K562 (cell line): ENCODE measurements at regions not wholly inside any gene's neighbourhood (a gene's known extent, or its start where the extent isn't known, plus 50 kb on each side); places are given as distances from the start of the nearest gene placed in this dataset.

Experiments
- ATAC-seq: fragments of 200-7000 bp; cut with Tn5 transposase; 3 replicates; pipeline ENCODE4 v1.9.1; 2020; ENCODE audit warnings: moderate library complexity
- BruUV-seq: library from RNA; stranded (reverse); fragments of 400-500 nt; replicated peaks from 2 replicates; lab custom pipeline; 2021; lab: Mats Ljungman, UMichigan
- CTCF ChIA-PET: fragments of 300-600 bp; formaldehyde crosslinking; extraction: SDS; loops from one replicate; lab custom pipeline; 2021; ENCODE audit warnings: low intra/inter-chr PET ratio; lab: Yijun Ruan, JAX
- POLR2A ChIA-PET: fragments of 300-600, 350-650 bp; sonication (Branson Sonifier 250); formaldehyde crosslinking; extraction: SDS; loops from one replicate; lab custom pipeline; 2021; ENCODE audit warnings: antibody characterized with exemption, inconsistent platforms; lab: Yijun Ruan, JAX
- DNase-seq, 4 experiments: peaks; one replicate each; pipeline versions ENCODE4 v3.0.0 to v3.0.0-alpha.2; 2011 to 2018; ENCODE audit warnings: low spot score in 3 of 4, mixed read lengths in 3 of 4; ENCODE audit errors: extremely low read depth in 1 of 4
- FAIRE-seq: peaks from 2 replicates; lab custom pipeline; 2011; peaks lifted over from hg19 to GRCh38; lab: Jason Lieb, UNC
- H2AFZ ChIP-seq: 2 replicates; pipeline ENCODE4 v1.6.0; 2011; ENCODE audit warnings: low read depth, low read length, control low read depth, inconsistent platforms
- H3K27ac ChIP-seq: fragments of 200-600 bp; 3 replicates; pipeline ENCODE4 v1.8.0; 2011; ENCODE audit warnings: low read depth, mild to moderate bottlenecking, control low read depth, inconsistent platforms, low read length, moderate library complexity, mixed read lengths; ENCODE audit errors: extremely low read depth
- H3K27me3 ChIP-seq, 2 experiments: fragments of 300-600 bp in 1 of 2; 2 replicates in 1 of 2; 3 replicates in 1 of 2; pipeline versions ENCODE4 v1.6.0 to v1.8.0; 2011; ENCODE audit warnings: inconsistent platforms in 2 of 2, low read length in 2 of 2, mild to moderate bottlenecking in 1 of 2, mixed read lengths in 1 of 2, moderate library complexity in 1 of 2; ENCODE audit not compliant: control insufficient read depth in 2 of 2, insufficient read depth in 2 of 2
- H3K36me3 ChIP-seq: fragments of 300-600 bp; 3 replicates; pipeline ENCODE4 v1.8.0; 2011; ENCODE audit warnings: mild to moderate bottlenecking, low read length, inconsistent platforms; ENCODE audit not compliant: control insufficient read depth, insufficient read depth
- H3K4me1 ChIP-seq, 2 experiments: fragments of 200-600 bp in 1 of 2; replicated peaks in 1 of 2; 2 replicates in 1 of 2; 3 replicates in 1 of 2; pipeline versions ENCODE4 v1.5.1 to v1.8.0; 2011; ENCODE audit warnings: inconsistent platforms in 2 of 2, low read length in 2 of 2, mild to moderate bottlenecking in 1 of 2, mixed read lengths in 1 of 2, moderate library complexity in 1 of 2; ENCODE audit not compliant: control insufficient read depth in 2 of 2, insufficient read depth in 2 of 2
- H3K4me2 ChIP-seq: 2 replicates; pipeline ENCODE4 v1.6.1; 2011; ENCODE audit warnings: low read length, control low read depth, inconsistent platforms, mixed read lengths; ENCODE audit not compliant: insufficient read depth
- H3K4me3 ChIP-seq: fragments of 200-600 bp; sonication (generic), shearing (Covaris generic); 2 replicates; pipeline ENCODE4 v1.5.1; 2016; ENCODE audit warnings: control low read depth, inconsistent platforms
- H3K79me2 ChIP-seq: fragments of 200-600 bp; 3 replicates; pipeline ENCODE4 v1.8.0; 2011; ENCODE audit warnings: low read length, inconsistent platforms; ENCODE audit not compliant: control insufficient read depth, insufficient read depth
- H3K9ac ChIP-seq, 2 experiments: 2 replicates each; pipeline versions ENCODE4 v1.6.0 to v1.6.1; 2011; ENCODE audit warnings: low read depth in 2 of 2, low read length in 2 of 2, control low read depth in 1 of 2, inconsistent platforms in 1 of 2, mild to moderate bottlenecking in 1 of 2, mixed read lengths in 1 of 2; ENCODE audit not compliant: insufficient read depth in 1 of 2
- H3K9me1 ChIP-seq: one replicate; pipeline ENCODE4 v1.6.0; 2011; ENCODE audit warnings: inconsistent platforms, mild to moderate bottlenecking, low read length, moderate library complexity; ENCODE audit not compliant: control insufficient read depth, insufficient read depth
- H3K9me3 ChIP-seq: replicated peaks from 2 replicates; pipeline ENCODE4 v1.5.1; 2011; ENCODE audit warnings: low read depth, low read length, inconsistent platforms; ENCODE audit not compliant: control insufficient read depth, insufficient read depth
- H4K20me1 ChIP-seq: replicated peaks from 2 replicates; pipeline ENCODE4 v1.6.1; 2011; ENCODE audit warnings: low read length, inconsistent platforms, mixed read lengths; ENCODE audit not compliant: control insufficient read depth, insufficient read depth
- ELF1 ChIP-seq: fragments of 200-800 bp; sonication (Bioruptor generic); IDR thresholded peaks from 2 replicates; pipeline ENCODE4 v1.6.1; 2016; ENCODE audit warnings: missing genetic modification characterization, missing compliant biosample characterization
- HNRNPLL ChIP-seq: fragments of 200-400 bp; formaldehyde crosslinking; IDR thresholded peaks from 2 replicates; pipeline ENCODE4 v1.6.1; 2017; ENCODE audit warnings: low read length, low read depth, mild to moderate bottlenecking; ENCODE audit not compliant: poor library complexity, severe bottlenecking
- MYBL2 ChIP-seq, 2 experiments: fragments of 450-650 bp in 1 of 2; sonication (generic) in 1 of 2; formaldehyde crosslinking in 1 of 2; IDR thresholded peaks; 2 replicates each; pipeline versions ENCODE4 v1.6.1 to v1.8.1; 2017 to 2022; ENCODE audit warnings: borderline replicate concordance in 1 of 2, inconsistent platforms in 1 of 2, low read depth in 1 of 2, mild to moderate bottlenecking in 1 of 2, missing genetic modification reagents in 1 of 2, moderate library complexity in 1 of 2
- RBFOX2 ChIP-seq: fragments of 200-400 bp; formaldehyde crosslinking; IDR thresholded peaks from 2 replicates; pipeline ENCODE4 v1.6.1; 2017; ENCODE audit warnings: low read depth, mild to moderate bottlenecking, low read length, moderate library complexity
- RBM39 ChIP-seq: fragments of 200-400 bp; formaldehyde crosslinking; optimal IDR thresholded peaks from 2 replicates; pipeline ENCODE3; 2018; ENCODE audit warnings: low read depth, low read length
- SETDB1 ChIP-seq: IDR thresholded peaks from one replicate; pipeline ENCODE4 v1.6.1; 2012; ENCODE audit warnings: low read length, control low read depth, inconsistent platforms
- SMAD3 ChIP-seq: fragments of 450-650 bp; formaldehyde crosslinking; conservative IDR thresholded peaks from 2 replicates; pipeline ENCODE4 v1.4.0; 2020; ENCODE audit warnings: mild to moderate bottlenecking
- TAL1 ChIP-seq: fragments of 450-650 bp; IDR thresholded peaks from 2 replicates; pipeline ENCODE4 v1.6.1; 2016; ENCODE audit warnings: mild to moderate bottlenecking
- ZBTB43 ChIP-seq: sonication (generic); formaldehyde crosslinking; IDR thresholded peaks from 2 replicates; pipeline ENCODE4 v1.8.0; 2023; ENCODE audit warnings: mild to moderate bottlenecking, missing genetic modification reagents
- ZNF76 ChIP-seq: fragments of 250-450 bp; sonication (Bioruptor Pico); IDR thresholded peaks from 2 replicates; pipeline ENCODE4 v1.4.0; 2020; ENCODE audit warnings: mild to moderate bottlenecking, moderate library complexity, borderline replicate concordance
- ZNF79 ChIP-seq: fragments of 250-450 bp; sonication (Bioruptor Pico); IDR thresholded peaks from 2 replicates; pipeline ENCODE4 v1.4.0; 2020; ENCODE audit warnings: low read depth, mild to moderate bottlenecking, moderate library complexity
- WGBS: fragments of 100-300 bp; shearing (Covaris generic); methylation state at CpG from one replicate; pipeline ENCODE4 v1.1.6; 2016; ENCODE audit warnings: low coverage, mixed read lengths; ENCODE audit not compliant: insufficient coverage; ENCODE audit errors: missing lambda C conversion rate; 5-methylcytosine and 5-hydroxymethylcytosine counted together
- in situ Hi-C: fragments of 300-500 bp; cut with MboI; formaldehyde crosslinking; loops from 4 replicates; pipeline ENCODE4 v1.15.0; 2018; ENCODE audit warnings: inconsistent platforms, mixed read lengths
- intact Hi-C: fragments of 100-400 bp; cut with micrococcal nuclease; formaldehyde crosslinking; loops from 2 replicates; pipeline ENCODE4 v1.14.2; 2022
- TF ChIP-seq, protein P1 (sequence below): sonication (generic); formaldehyde crosslinking; IDR thresholded peaks from 2 replicates; pipeline ENCODE4 v1.8.1; 2023; ENCODE audit warnings: missing genetic modification reagents, mild to moderate bottlenecking, borderline replicate concordance
- TF ChIP-seq, protein P2 (sequence below): fragments of 450-650 bp; IDR thresholded peaks from 2 replicates; pipeline ENCODE4 v1.6.1; 2016; ENCODE audit warnings: mild to moderate bottlenecking

GRCh38 chr10:81576336-81576735 is 298.7 kb upstream of the NRG3 start:
- Histone ChIP-seq H4K20me1 (no peaks in the 10 kb centered on the region), H2AFZ (no peak overlapping the region), H3K4me2 (no peak overlapping the region), H3K79me2 (no peaks in the 10 kb centered on the region), H3K9ac (no peak overlapping the region), H3K27me3 (no peaks in the 10 kb centered on the region), H3K27ac (no peak overlapping the region), H3K9me1 (no peaks in the 10 kb centered on the region), H3K9me3 (no peaks in the 10 kb centered on the region; the same call in 1 of the 2 replicates), H3K4me1 (no peaks in the 10 kb centered on the region), H3K4me3 (no peak overlapping the region), H3K36me3 (no peaks in the 10 kb centered on the region)
- in situ Hi-C loops, result no loop called here
- POLR2A ChIA-PET, result no interaction called here
- no peak for FAIRE-seq
- no TSS peak for BruUV-seq
- 0% methylated on average over 2 of the region's 2 CpGs for WGBS
- CTCF ChIA-PET, result no interaction called here
- intact Hi-C loops, result no loop called here
- ATAC-seq, result no peak
- no peak for DNase-seq
- TF ChIP-seq HNRNPLL, result no peak
- no peak for TF ChIP-seq ZBTB43 (CRISPR knock-in tag)
- TF ChIP-seq, protein P1, sequence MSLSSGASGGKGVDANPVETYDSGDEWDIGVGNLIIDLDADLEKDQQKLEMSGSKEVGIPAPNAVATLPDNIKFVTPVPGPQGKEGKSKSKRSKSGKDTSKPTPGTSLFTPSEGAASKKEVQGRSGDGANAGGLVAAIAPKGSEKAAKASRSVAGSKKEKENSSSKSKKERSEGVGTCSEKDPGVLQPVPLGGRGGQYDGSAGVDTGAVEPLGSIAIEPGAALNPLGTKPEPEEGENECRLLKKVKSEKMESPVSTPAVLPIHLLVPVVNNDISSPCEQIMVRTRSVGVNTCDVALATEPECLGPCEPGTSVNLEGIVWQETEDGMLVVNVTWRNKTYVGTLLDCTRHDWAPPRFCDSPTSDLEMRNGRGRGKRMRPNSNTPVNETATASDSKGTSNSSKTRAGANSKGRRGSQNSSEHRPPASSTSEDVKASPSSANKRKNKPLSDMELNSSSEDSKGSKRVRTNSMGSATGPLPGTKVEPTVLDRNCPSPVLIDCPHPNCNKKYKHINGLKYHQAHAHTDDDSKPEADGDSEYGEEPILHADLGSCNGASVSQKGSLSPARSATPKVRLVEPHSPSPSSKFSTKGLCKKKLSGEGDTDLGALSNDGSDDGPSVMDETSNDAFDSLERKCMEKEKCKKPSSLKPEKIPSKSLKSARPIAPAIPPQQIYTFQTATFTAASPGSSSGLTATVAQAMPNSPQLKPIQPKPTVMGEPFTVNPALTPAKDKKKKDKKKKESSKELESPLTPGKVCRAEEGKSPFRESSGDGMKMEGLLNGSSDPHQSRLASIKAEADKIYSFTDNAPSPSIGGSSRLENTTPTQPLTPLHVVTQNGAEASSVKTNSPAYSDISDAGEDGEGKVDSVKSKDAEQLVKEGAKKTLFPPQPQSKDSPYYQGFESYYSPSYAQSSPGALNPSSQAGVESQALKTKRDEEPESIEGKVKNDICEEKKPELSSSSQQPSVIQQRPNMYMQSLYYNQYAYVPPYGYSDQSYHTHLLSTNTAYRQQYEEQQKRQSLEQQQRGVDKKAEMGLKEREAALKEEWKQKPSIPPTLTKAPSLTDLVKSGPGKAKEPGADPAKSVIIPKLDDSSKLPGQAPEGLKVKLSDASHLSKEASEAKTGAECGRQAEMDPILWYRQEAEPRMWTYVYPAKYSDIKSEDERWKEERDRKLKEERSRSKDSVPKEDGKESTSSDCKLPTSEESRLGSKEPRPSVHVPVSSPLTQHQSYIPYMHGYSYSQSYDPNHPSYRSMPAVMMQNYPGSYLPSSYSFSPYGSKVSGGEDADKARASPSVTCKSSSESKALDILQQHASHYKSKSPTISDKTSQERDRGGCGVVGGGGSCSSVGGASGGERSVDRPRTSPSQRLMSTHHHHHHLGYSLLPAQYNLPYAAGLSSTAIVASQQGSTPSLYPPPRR, result no peak
- TF ChIP-seq SMAD3 (CRISPR knock-in tag), result no peak
- TF ChIP-seq ELF1 (tag), result no peak
- no peak for TF ChIP-seq ZNF79 (CRISPR knock-in tag)
- no peak for TF ChIP-seq MYBL2 (IDR thresholded peaks at IDR 0.05; ENCODE audit: low read depth)
- TF ChIP-seq MYBL2 (CRISPR knock-in tag; IDR thresholded peaks at IDR 0.05; ENCODE audit: borderline replicate concordance), result no peak
- TF ChIP-seq TAL1, result no peak
- TF ChIP-seq RBM39, result no peak
- TF ChIP-seq SETDB1, result no peak
- TF ChIP-seq, protein P2, sequence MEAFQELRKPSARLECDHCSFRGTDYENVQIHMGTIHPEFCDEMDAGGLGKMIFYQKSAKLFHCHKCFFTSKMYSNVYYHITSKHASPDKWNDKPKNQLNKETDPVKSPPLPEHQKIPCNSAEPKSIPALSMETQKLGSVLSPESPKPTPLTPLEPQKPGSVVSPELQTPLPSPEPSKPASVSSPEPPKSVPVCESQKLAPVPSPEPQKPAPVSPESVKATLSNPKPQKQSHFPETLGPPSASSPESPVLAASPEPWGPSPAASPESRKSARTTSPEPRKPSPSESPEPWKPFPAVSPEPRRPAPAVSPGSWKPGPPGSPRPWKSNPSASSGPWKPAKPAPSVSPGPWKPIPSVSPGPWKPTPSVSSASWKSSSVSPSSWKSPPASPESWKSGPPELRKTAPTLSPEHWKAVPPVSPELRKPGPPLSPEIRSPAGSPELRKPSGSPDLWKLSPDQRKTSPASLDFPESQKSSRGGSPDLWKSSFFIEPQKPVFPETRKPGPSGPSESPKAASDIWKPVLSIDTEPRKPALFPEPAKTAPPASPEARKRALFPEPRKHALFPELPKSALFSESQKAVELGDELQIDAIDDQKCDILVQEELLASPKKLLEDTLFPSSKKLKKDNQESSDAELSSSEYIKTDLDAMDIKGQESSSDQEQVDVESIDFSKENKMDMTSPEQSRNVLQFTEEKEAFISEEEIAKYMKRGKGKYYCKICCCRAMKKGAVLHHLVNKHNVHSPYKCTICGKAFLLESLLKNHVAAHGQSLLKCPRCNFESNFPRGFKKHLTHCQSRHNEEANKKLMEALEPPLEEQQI, result no peak
- no peak for TF ChIP-seq RBFOX2
- no peak for TF ChIP-seq ZNF76 (CRISPR knock-in tag)
